ENCODE measurements at regions not wholly inside any gene's neighbourhood (a gene's known extent, or its start where the extent isn't known, plus 50 kb on each side); places are given as distances from the start of the nearest gene placed in this dataset.

DNA sequence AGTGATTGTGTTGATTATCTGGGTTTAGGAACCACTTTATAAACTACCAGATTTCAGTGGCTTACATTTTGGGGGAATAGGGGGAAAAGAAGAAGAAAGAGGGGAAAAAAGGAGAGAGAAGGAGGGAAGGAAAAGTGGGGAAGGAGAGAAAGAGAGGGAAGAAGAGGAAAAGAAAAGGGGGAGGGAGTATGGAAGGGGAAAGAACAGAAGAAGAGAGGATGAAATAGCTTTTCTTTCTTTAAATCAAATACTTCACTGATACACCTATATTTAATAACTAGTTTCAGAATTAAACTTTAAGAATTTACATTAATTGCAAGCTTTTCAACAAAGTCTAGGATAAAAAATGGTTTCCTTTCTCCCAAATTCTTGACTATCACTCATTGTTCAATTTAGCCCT lies 289.6 kb downstream of the SDHAF3 start:
- H3K27ac ChIP-seq: no peak overlapping the region
- no peak for TF ChIP-seq ZFX (IDR thresholded peaks at IDR 0.05; ENCODE audit: borderline replicate concordance)
- TF ChIP-seq, protein P1, sequence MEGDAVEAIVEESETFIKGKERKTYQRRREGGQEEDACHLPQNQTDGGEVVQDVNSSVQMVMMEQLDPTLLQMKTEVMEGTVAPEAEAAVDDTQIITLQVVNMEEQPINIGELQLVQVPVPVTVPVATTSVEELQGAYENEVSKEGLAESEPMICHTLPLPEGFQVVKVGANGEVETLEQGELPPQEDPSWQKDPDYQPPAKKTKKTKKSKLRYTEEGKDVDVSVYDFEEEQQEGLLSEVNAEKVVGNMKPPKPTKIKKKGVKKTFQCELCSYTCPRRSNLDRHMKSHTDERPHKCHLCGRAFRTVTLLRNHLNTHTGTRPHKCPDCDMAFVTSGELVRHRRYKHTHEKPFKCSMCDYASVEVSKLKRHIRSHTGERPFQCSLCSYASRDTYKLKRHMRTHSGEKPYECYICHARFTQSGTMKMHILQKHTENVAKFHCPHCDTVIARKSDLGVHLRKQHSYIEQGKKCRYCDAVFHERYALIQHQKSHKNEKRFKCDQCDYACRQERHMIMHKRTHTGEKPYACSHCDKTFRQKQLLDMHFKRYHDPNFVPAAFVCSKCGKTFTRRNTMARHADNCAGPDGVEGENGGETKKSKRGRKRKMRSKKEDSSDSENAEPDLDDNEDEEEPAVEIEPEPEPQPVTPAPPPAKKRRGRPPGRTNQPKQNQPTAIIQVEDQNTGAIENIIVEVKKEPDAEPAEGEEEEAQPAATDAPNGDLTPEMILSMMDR (IDR thresholded peaks at IDR 0.05): no peak

DNA sequence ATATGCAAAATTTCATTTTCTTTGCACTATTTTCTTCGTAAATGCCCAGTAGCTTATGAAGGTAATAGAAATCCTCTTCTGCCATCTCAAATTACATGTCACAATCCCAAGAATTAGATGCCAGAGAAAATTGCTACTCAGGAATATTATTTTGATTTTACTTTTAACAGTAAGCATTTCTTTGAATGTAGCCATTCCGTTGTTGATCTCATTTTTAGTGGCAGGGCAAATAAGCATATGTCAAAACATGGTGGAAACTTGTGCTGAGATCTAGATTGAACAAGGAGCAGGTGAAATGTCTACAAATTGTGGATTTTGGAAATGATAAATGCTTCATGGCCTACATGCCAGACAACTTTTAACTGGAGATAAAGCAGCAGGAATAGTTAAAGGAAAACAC lies 291.8 kb downstream of the SDHAF3 start:
- no peak for TF ChIP-seq ZFX (IDR thresholded peaks at IDR 0.05; ENCODE audit: borderline replicate concordance)
- TF ChIP-seq, protein P1 (IDR thresholded peaks at IDR 0.05): no peak
- no peak overlapping the region for H3K27ac ChIP-seq

DNA sequence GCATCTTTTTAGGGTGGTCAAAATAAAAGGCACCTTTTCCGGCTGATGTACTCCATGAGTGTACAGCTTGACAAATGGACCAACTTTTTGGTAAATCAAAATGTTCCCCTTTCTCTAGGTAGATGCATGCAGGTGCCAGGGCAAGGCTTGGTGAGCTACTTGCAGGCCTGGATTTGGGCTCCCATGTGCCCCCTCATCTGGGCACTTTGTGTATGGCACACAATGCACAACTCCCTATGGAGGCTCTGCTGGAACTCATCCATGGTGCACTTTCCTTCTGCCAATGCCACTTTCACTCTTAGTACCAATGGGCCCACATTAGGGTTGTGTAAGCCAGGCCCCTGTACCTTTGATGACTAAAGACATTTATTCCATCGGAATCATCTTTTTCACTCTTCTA lies 300.8 kb downstream of the SDHAF3 start:
- H3K27ac ChIP-seq: no peak overlapping the region
- TF ChIP-seq, protein P1 (IDR thresholded peaks at IDR 0.05): peak; percentile 38
- no peak for TF ChIP-seq ZFX (IDR thresholded peaks at IDR 0.05; ENCODE audit: borderline replicate concordance)

DNA sequence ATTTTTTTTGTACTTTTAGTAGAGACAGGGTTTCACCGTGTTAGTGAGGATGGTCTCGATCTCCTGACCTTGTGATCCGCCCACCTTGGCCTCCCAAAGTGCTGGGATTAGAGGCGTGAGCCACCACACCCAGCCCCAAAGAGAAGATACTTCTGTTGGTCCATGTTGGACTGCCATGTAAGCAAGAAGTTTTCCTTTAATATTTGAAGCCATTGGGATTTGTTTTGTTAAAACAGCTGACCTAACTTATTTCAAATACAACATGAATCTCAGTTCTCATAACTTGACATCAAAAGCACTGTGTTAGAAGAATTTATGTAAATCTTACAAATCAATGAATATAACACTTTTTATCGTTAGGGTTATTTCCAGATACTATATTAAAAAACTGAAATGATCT lies 302.4 kb downstream of the SDHAF3 start:
- TF ChIP-seq, protein P1 (IDR thresholded peaks at IDR 0.05): no peak
- H3K27ac ChIP-seq: no peak overlapping the region

DNA sequence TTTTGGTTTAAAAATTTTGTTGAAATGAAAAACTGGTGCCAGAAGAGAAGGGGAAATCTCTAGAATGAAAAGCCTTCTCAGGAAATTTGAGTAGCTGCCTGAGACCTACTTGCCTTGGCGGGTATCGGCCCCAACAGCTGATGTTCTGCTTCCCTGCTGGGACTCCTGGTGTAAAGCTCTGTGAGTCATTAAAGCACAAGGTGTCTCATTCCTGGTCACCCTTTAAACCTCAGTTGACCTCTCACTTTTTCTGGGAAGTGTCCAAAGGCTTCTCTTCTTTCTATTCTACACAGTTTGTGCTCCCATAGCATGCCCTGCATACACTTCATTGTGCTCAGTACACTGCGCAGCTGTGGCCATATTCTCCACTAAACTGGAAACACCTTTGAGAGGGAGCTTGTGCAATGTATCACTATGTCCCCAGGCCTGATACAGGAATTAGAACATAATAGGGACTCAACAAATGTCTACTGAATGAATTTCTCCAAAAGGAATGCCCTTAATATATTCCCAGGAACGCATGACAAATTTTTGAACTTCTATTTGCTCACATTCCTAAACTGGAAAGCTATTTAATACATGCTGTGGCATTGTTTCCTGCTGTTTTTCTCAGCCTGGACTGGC lies 303.9 kb downstream of the SDHAF3 start:
- TF ChIP-seq ZFX (IDR thresholded peaks at IDR 0.05; ENCODE audit: borderline replicate concordance): no peak
- TF ChIP-seq, protein P1 (IDR thresholded peaks at IDR 0.05): no peak

DNA sequence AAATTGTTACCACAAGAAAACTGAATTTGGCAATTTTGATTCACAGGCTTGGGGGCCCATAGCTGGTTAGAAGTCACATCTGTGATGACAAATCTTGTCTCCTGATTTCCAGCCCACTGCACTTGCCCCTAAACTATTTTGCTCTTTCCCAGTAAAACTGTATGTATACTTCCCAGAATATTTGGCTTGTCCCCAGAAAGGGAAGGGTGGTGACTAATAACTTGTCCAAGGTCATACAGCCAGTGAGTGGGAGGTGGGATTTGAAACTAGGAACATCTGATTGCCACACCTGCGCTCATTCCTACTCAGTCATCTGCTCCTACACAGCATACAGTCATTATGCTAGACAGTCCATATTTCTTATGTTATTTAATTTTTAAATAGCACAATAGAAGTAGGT lies 304.5 kb downstream of the SDHAF3 start:
- H3K27ac ChIP-seq: no peak overlapping the region
- TF ChIP-seq, protein P1 (IDR thresholded peaks at IDR 0.05): no peak
- no peak for TF ChIP-seq ZFX (IDR thresholded peaks at IDR 0.05; ENCODE audit: borderline replicate concordance)

More for the DNA sequence above, 303.9 kb downstream of the SDHAF3 start:
- H3K27ac ChIP-seq: no peak overlapping the region

DNA sequence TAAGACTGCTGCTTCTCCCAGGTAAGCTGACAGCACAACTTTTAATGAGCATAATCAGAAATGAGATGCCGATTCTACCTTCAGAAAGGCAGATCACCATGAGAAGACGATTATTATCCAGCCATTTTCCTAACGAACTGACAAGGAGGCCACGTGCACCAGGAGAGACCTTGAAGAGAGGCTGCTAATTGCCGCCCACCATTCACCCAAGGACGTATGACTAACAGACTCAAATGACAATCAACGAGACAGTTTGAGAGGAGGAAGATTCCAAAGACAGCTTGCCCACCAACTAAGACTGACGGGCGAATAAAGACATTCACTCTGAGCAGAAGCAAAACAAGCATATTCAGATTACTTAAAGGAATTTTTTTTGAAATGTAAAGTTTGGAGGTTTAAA lies 301.9 kb upstream of the TAC1 start:
- TF ChIP-seq, protein P1 (IDR thresholded peaks at IDR 0.05): no peak
- TF ChIP-seq ZFX (IDR thresholded peaks at IDR 0.05; ENCODE audit: borderline replicate concordance): no peak
- H3K27ac ChIP-seq: no peak overlapping the region
